ENCODE measurements at regions not wholly inside any gene's neighbourhood (a gene's known extent, or its start where the extent isn't known, plus 50 kb on each side); places are given as distances from the start of the nearest gene placed in this dataset.
"Not testable (repeated sequence)": the region's sequence is repeated elsewhere in the genome, so short reads cannot be mapped to it uniquely, and the experiment has no call there.

DNA sequence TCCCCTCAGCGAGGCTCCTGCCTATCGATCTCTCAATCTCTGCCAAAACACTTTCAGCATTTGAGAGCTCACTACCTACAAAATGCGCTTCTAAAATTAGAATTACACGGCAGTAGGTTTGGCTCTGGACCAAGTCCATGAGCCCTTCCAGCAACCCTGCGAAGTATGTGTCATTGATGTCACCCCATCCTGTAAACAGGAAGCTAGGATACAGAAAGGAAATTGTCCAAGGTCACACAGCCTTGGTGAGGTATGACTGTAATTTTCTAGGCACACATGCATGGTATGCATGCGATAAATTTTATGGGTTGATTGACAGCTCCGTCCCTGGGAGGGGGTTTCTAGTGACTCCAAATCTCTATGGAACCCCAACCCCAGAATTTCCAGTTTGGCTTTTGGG is 330.3 kb upstream of the CDH5 start:
- no peak overlapping the region for H3K27ac ChIP-seq (ENCODE audit: insufficient read depth, low read depth, low read length, poor library complexity, severe bottlenecking)
- H3K27me3 ChIP-seq (ENCODE audit: control insufficient read depth, insufficient read depth, low read length, poor library complexity, severe bottlenecking): no peaks in the 10 kb centered on the region
- H3K36me3 ChIP-seq (ENCODE audit: control insufficient read depth, insufficient read depth, low read length): no peaks in the 10 kb centered on the region
- H3K4me3 ChIP-seq (ENCODE audit: insufficient read depth, low read depth, low read length): no peak overlapping the region
- H3K9me3 ChIP-seq (ENCODE audit: control insufficient read depth, low read length): no peaks in the 10 kb centered on the region
- 95% methylated on average over 7 of the region's 7 CpGs for WGBS, 2 experiments
- no peaks in the 10 kb centered on the region for H3K4me1 ChIP-seq (ENCODE audit: control insufficient read depth, insufficient read depth, low read length)

DNA sequence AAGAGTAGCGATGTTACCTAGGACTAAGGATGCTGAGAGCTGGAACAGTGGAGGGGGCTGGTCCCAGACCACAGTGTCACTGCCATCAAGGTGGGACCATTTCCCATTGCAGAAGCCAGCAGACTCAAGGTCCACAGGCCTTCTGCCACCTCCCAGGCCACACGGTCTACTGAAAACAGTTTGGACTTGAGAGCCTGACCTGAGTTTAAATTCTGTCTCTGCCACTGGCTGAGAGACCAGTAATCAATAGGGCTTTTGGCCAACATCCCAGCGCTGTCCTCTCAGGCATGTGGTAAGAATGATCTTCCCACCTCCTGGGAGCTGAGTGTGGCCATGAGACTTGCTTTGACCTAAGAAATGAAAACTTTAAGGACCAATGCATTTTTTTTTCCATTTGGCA is 331.4 kb upstream of the CDH5 start:
- Histone ChIP-seq H3K27ac (ENCODE audit: insufficient read depth, low read depth, low read length, poor library complexity, severe bottlenecking) (no peak overlapping the region), H3K36me3 (ENCODE audit: control insufficient read depth, insufficient read depth, low read length) (no peaks in the 10 kb centered on the region), H3K4me1 (ENCODE audit: control insufficient read depth, insufficient read depth, low read length) (no peaks in the 10 kb centered on the region), H3K9me3 (ENCODE audit: control insufficient read depth, low read length) (no peaks in the 10 kb centered on the region), H3K27me3 (ENCODE audit: control insufficient read depth, insufficient read depth, low read length, poor library complexity, severe bottlenecking) (no peaks in the 10 kb centered on the region), H3K4me3 (ENCODE audit: insufficient read depth, low read depth, low read length) (no peak overlapping the region)
- WGBS, 2 experiments: 93 to 97% methylated on average over 3 of the region's 3 CpGs

DNA sequence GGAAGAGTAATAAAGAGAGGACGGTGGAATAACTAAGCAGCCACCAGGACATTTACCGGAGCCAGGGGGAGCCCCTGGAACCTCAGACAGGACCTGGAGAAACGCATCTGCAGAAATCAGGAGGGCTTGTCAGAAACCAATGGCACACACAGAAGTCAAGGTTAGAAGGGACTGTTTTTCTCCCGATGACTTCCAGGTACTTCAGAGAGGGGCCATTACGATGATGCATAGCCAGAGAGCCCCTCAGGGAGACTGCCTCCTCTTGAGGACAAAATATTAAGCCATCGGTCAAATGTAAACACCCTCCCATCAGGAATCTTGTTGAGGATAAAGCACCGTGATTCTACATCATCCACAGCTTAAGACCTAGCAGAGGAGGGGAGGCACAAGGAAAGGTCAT is 333.6 kb upstream of the CDH5 start:
- no peaks in the 10 kb centered on the region for H3K4me1 ChIP-seq (ENCODE audit: control insufficient read depth, insufficient read depth, low read length)
- 92% methylated on average over 7 of the region's 7 CpGs for WGBS, 2 experiments
- H3K9me3 ChIP-seq (ENCODE audit: control insufficient read depth, low read length): no peaks in the 10 kb centered on the region
- no peaks in the 10 kb centered on the region for H3K27me3 ChIP-seq (ENCODE audit: control insufficient read depth, insufficient read depth, low read length, poor library complexity, severe bottlenecking)
- no peak overlapping the region for H3K27ac ChIP-seq (ENCODE audit: insufficient read depth, low read depth, low read length, poor library complexity, severe bottlenecking)
- no peak overlapping the region for H3K4me3 ChIP-seq (ENCODE audit: insufficient read depth, low read depth, low read length)
- no peaks in the 10 kb centered on the region for H3K36me3 ChIP-seq (ENCODE audit: control insufficient read depth, insufficient read depth, low read length)

DNA sequence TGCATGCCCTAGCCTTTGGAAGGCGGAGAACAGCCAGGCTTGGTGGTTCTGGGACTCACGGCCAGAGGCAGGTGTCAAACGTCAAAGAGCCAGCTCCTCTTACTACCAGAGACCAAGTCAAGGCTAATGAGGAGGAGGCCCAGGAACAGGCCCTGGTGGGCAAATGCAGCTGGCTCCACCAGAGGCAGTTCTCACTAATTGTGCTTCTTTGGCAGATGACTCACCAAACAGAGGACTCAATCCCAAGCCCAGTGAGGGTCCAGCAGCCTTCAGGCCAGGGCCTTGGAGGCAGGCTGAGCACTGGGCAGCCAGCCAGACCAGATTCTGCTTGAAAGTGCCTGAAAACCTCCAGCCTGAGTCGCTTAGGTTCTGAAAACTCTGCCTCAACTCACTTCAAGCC is 336.5 kb upstream of the CDH5 start:
- no peak overlapping the region for H3K27ac ChIP-seq (ENCODE audit: insufficient read depth, low read depth, low read length, poor library complexity, severe bottlenecking)
- H3K9me3 ChIP-seq (ENCODE audit: control insufficient read depth, low read length): no peaks in the 10 kb centered on the region
- WGBS, 2 experiments: 80 to 84% methylated on average over 4 of the region's 4 CpGs
- no peak overlapping the region for H3K4me3 ChIP-seq (ENCODE audit: insufficient read depth, low read depth, low read length)
- no peaks in the 10 kb centered on the region for H3K27me3 ChIP-seq (ENCODE audit: control insufficient read depth, insufficient read depth, low read length, poor library complexity, severe bottlenecking)
- H3K36me3 ChIP-seq (ENCODE audit: control insufficient read depth, insufficient read depth, low read length): no peaks in the 10 kb centered on the region
- H3K4me1 ChIP-seq (ENCODE audit: control insufficient read depth, insufficient read depth, low read length): no peaks in the 10 kb centered on the region

DNA sequence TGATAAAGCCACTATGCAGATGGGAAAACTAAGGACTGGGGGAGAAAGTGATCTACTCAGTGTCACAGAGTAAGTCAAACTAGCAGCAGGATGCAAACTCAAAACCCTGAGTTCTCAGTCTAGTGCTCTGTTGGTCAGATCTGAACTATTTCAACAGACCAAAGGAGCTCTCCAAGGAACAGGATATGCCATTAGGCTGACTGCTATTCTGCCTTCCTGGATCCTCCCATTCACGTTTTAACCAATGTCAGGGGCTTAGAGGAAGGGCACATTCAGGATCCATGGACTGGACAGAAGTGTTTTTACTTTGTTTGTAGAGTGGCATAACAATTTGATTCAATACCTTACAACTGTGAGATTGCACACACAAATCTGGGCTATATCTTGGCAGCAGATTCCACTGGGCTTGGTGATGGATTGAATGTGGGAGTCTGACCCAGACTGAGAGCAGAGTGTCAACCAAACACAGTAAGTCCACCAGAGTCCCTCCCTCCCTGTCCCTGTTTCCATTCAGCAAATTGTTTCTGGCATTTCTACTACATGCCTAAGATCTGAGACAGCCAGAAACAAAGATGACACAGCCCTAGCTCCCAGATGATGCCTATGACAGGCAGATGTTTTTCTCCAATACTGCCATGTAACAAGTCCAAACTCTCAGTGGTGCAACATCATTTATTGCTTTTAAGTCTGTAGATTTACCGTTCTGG is 337.8 kb upstream of the CDH5 start:
- Histone ChIP-seq H3K27ac (ENCODE audit: insufficient read depth, low read depth, low read length, poor library complexity, severe bottlenecking) (no peak overlapping the region), H3K27me3 (ENCODE audit: control insufficient read depth, insufficient read depth, low read length, poor library complexity, severe bottlenecking) (no peaks in the 10 kb centered on the region), H3K36me3 (ENCODE audit: control insufficient read depth, insufficient read depth, low read length) (no peaks in the 10 kb centered on the region), H3K4me1 (ENCODE audit: control insufficient read depth, insufficient read depth, low read length) (no peaks in the 10 kb centered on the region), H3K9me3 (ENCODE audit: control insufficient read depth, low read length) (no peaks in the 10 kb centered on the region), H3K4me3 (ENCODE audit: insufficient read depth, low read depth, low read length) (no peak overlapping the region)
- 89 to 94% methylated on average over 2 of the region's 2 CpGs for WGBS, 2 experiments

DNA sequence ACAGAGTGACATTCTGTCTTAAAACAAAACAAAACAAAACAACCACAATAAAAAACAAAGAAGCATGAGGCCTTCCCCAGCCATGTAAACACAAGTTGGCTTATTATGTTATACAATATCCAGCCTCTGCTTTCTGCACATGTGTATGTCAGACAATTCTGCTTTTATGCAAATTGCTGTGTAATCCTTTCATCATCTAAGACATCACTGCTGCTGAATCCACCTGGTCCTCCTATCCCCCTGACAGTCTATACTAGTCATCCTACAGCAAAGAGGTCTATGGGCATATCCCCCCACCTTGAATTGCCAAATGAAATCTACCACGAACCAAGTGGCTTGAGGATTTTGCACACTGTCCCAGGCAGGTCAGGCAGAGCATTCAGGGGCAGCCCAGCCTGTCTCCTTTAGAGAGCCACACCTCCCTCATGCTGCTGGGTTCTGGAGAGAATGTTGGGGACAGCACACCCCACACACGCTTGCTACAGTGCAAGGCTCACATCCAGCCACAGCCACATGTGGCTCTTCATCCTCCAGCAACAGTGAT is 339.6 kb upstream of the CDH5 start:
- Histone ChIP-seq H3K36me3 (ENCODE audit: control insufficient read depth, insufficient read depth, low read length) (no peaks in the 10 kb centered on the region), H3K9me3 (ENCODE audit: control insufficient read depth, low read length) (no peaks in the 10 kb centered on the region), H3K27ac (ENCODE audit: insufficient read depth, low read depth, low read length, poor library complexity, severe bottlenecking) (no peak overlapping the region), H3K4me1 (ENCODE audit: control insufficient read depth, insufficient read depth, low read length) (no peaks in the 10 kb centered on the region), H3K4me3 (ENCODE audit: insufficient read depth, low read depth, low read length) (no peak overlapping the region), H3K27me3 (ENCODE audit: control insufficient read depth, insufficient read depth, low read length, poor library complexity, severe bottlenecking) (no peaks in the 10 kb centered on the region)
- WGBS, 2 experiments: 86 to 91% methylated on average over 2 of the region's 2 CpGs

DNA sequence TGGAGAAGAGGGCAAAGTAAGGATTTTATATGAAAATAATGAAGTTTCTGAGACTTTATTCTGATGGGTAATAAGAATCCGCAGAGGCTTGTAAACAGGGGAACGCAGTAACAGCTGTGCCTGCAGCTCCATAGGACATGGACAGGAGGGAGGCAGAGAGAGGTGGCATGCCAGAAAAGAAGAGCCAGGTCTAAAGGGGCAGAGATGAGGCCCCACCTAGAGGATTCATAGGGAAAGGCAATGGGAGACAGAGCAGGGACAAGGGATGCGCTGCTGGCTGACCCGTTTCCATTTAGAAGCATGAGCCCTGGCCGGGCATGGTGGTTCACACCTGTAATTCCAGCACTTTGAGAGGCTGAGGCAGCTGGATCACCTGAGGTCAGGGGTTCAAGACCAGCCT is 340.3 kb upstream of the CDH5 start:
- no peaks in the 10 kb centered on the region for H3K9me3 ChIP-seq (ENCODE audit: control insufficient read depth, low read length)
- WGBS, 2 experiments: 75 to 79% methylated on average over 5 of the region's 5 CpGs
- no peaks in the 10 kb centered on the region for H3K36me3 ChIP-seq (ENCODE audit: control insufficient read depth, insufficient read depth, low read length)
- no peaks in the 10 kb centered on the region for H3K27me3 ChIP-seq (ENCODE audit: control insufficient read depth, insufficient read depth, low read length, poor library complexity, severe bottlenecking)
- H3K4me3 ChIP-seq (ENCODE audit: insufficient read depth, low read depth, low read length): no peak overlapping the region
- no peaks in the 10 kb centered on the region for H3K4me1 ChIP-seq (ENCODE audit: control insufficient read depth, insufficient read depth, low read length)
- H3K27ac ChIP-seq (ENCODE audit: insufficient read depth, low read depth, low read length, poor library complexity, severe bottlenecking): no peak overlapping the region

DNA sequence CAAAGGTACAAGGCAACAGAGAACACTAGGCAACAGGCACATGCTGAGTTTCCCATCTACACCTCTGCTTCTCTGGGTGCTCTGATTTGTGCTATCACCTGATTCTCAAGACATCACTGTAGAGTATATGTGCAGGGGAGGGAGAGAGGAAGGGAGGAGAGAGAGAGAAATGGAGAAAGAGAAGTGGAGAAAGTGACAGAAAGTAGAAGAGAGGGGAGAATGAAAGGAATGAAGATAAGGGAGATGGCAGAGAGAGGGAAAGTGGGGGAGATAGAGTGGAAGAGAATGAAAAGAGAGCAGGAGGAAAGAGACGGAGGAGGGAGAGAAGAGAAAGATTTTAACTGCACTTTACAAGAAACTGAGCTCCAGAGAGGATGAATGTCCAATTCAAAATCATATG is 340.7 kb upstream of the CDH5 start:
- 3 to 5% methylated on average over 1 of the region's 1 CpG for WGBS, 2 experiments
- no peaks in the 10 kb centered on the region for H3K4me1 ChIP-seq (ENCODE audit: control insufficient read depth, insufficient read depth, low read length)

DNA sequence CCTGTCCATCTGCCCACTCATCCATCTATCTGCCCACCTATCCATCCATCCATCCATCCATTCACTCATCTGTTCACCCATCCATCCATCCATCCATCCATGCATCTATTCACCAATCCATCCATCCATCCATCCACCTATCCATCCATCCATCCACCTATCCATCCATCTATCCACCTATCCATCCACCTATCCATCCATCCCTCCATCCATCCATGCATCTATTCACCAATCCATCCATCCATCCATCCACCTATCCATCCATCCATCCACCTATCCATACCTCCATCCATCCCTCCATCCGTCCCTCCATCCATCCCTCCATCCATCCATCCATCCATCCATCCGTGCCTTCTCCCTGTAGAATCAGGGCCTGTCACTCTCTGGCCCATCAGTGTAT is 341.9 kb upstream of the CDH5 start:
- H3K36me3 ChIP-seq (ENCODE audit: control insufficient read depth, insufficient read depth, low read length); H3K4me3 ChIP-seq (ENCODE audit: insufficient read depth, low read depth, low read length); H3K4me1 ChIP-seq (ENCODE audit: control insufficient read depth, insufficient read depth, low read length); H3K27me3 ChIP-seq (ENCODE audit: control insufficient read depth, insufficient read depth, low read length, poor library complexity, severe bottlenecking); H3K27ac ChIP-seq (ENCODE audit: insufficient read depth, low read depth, low read length, poor library complexity, severe bottlenecking); H3K9me3 ChIP-seq (ENCODE audit: control insufficient read depth, low read length): not testable (repeated sequence)
- 82 to 90% methylated on average over 2 of the region's 2 CpGs for WGBS, 2 experiments

More for the DNA sequence above, 340.7 kb upstream of the CDH5 start:
- H3K27me3 ChIP-seq (ENCODE audit: control insufficient read depth, insufficient read depth, low read length, poor library complexity, severe bottlenecking): no peaks in the 10 kb centered on the region
- H3K36me3 ChIP-seq (ENCODE audit: control insufficient read depth, insufficient read depth, low read length): no peaks in the 10 kb centered on the region
- no peak overlapping the region for H3K27ac ChIP-seq (ENCODE audit: insufficient read depth, low read depth, low read length, poor library complexity, severe bottlenecking)
- H3K4me3 ChIP-seq (ENCODE audit: insufficient read depth, low read depth, low read length): no peak overlapping the region
- H3K9me3 ChIP-seq (ENCODE audit: control insufficient read depth, low read length): no peaks in the 10 kb centered on the region

DNA sequence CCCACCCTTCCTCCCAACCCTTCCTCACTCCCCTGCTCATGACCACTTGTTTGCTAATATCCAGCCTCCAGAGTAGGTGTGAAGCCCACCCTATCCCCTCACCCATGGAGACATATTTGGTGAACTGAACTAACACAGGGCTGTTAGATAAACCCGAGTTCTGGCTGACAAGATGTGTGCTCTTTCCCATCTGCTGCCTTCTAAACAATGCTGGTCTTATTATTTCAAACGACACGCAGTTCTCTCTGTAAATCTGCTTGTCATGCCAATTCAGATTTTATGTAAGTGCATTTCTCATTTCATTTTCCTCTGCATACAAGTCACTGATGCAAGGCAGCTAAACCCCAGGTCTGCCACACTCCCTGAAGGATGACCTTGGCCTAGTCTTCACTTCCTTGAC is 343.0 kb upstream of the CDH5 start:
- Histone ChIP-seq H3K27me3 (ENCODE audit: control insufficient read depth, insufficient read depth, low read length, poor library complexity, severe bottlenecking) (no peaks in the 10 kb centered on the region), H3K4me3 (ENCODE audit: insufficient read depth, low read depth, low read length) (no peak overlapping the region), H3K36me3 (ENCODE audit: control insufficient read depth, insufficient read depth, low read length) (no peaks in the 10 kb centered on the region), H3K4me1 (ENCODE audit: control insufficient read depth, insufficient read depth, low read length) (no peaks in the 10 kb centered on the region), H3K9me3 (ENCODE audit: control insufficient read depth, low read length) (no peaks in the 10 kb centered on the region), H3K27ac (ENCODE audit: insufficient read depth, low read depth, low read length, poor library complexity, severe bottlenecking) (no peak overlapping the region)
- WGBS, 2 experiments: 93 to 94% methylated on average over 3 of the region's 3 CpGs

DNA sequence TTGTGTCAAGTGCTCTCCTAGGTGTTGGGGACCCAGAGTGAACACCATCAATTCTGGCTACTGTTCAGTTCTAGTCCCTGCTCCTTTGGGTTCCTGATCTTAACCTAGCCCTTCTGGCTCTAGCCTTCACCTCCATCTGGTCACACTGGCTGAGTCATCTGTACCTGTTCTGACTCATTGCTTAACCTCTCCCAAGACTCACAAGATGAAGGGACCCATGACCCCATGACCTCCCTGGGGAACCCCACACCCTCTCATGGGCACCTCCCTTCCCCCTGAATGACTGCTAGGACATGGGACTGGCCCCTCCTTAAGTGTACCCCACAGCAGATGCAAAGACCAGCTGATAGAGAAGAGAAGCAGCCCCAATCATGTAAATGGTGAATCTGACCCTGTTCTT is 345.8 kb upstream of the CDH5 start:
- Histone ChIP-seq H3K27me3 (ENCODE audit: control insufficient read depth, insufficient read depth, low read length, poor library complexity, severe bottlenecking) (no peaks in the 10 kb centered on the region), H3K4me3 (ENCODE audit: insufficient read depth, low read depth, low read length) (no peak overlapping the region), H3K27ac (ENCODE audit: insufficient read depth, low read depth, low read length, poor library complexity, severe bottlenecking) (no peak overlapping the region)

More for the DNA sequence above, 345.8 kb upstream of the CDH5 start:
- Histone ChIP-seq H3K36me3 (ENCODE audit: control insufficient read depth, insufficient read depth, low read length) (no peaks in the 10 kb centered on the region), H3K4me1 (ENCODE audit: control insufficient read depth, insufficient read depth, low read length) (no peaks in the 10 kb centered on the region), H3K9me3 (ENCODE audit: control insufficient read depth, low read length) (no peaks in the 10 kb centered on the region)

All from ectodermal cell (in vitro differentiated cells).